Prostate gland (tissue), 2 donors: ENCODE measurements at regions not wholly inside any gene's neighbourhood (a gene's known extent, or its start where the extent isn't known, plus 50 kb on each side); places are given as distances from the start of the nearest gene placed in this dataset.
"Not testable (repeated sequence)": the region's sequence is repeated elsewhere in the genome, so short reads cannot be mapped to it uniquely, and the experiment has no call there.

ENCODE experiments used
- CTCF ChIP-seq, 4 experiments: fragments of 200-600 bp in 2 of 4; fragments of 450-650 bp in 2 of 4; sonication (generic) in 2 of 4; IDR thresholded peaks; 1 replicate in 3 of 4; 2 replicates in 1 of 4; pipeline ENCODE4 v1.5.1; 2016 to 2019; ENCODE audit warnings: antibody characterized with exemption in 4 of 4, mild to moderate bottlenecking in 2 of 4, moderate library complexity in 2 of 4
- POLR2A ChIP-seq: fragments of 450-650 bp; IDR thresholded peaks from one replicate; pipeline ENCODE4 v1.6.1; 2016; ENCODE audit warnings: antibody characterized with exemption, mild to moderate bottlenecking

DNA sequence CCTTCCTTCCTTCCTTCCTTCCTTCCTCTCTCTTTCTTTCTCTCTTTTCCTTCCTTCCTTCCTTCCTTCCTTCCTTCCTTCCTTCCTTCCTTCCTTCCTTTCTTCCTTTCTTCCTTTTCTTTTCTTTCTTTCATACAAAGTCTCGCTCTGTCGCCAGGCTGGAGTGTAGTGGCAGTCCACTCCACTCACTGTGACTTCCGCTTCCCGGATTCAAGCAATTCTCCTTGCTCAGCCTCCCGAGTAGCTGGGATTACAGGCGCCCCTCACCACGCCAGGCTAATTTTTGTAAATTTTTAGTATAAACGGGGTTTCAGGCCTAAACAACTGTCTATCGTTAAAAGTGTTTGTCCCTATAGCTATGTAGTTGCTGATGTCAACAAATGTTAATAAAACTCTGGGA lies 1029.8 kb downstream of the TMEM121 start:
- TF ChIP-seq POLR2A; CTCF (IDR thresholded peaks at IDR 0.05): not testable (repeated sequence)
